ENCODE measurements at regions not wholly inside any gene's neighbourhood (a gene's known extent, or its start where the extent isn't known, plus 50 kb on each side); places are given as distances from the start of the nearest gene placed in this dataset.
"Not testable (repeated sequence)": the region's sequence is repeated elsewhere in the genome, so short reads cannot be mapped to it uniquely, and the experiment has no call there.

DNA sequence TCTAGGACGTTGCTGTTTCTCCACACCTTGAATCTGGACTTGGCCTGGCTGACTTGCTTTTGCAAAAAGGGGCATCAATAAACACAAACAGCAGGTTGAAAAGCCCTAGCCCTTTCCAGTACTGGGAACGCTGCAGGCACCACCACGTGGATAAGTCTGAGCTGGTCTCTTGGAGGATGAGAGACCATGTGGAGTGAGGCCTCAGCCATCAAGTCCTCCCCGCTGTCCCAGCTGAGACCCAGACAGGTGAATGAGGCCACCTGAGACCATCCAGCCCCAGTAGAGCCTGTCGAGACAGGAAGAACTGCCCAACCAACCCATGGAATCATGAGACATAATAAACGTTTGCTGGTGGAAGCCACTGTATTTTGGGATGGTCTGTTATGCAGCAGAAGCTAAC, 688.7 kb downstream of the PTPRU start:
- Histone ChIP-seq H3K9me3 (ENCODE audit: control insufficient read depth, low read length) (no peaks in the 10 kb centered on the region), H3K27ac (ENCODE audit: low read depth, low read length, severe bottlenecking) (no peak overlapping the region)
- WGBS, 2 experiments (ENCODE audit: insufficient coverage in 2 of 2): 88 to 94% methylated on average over 4 to 6 of the region's 6 CpGs

DNA sequence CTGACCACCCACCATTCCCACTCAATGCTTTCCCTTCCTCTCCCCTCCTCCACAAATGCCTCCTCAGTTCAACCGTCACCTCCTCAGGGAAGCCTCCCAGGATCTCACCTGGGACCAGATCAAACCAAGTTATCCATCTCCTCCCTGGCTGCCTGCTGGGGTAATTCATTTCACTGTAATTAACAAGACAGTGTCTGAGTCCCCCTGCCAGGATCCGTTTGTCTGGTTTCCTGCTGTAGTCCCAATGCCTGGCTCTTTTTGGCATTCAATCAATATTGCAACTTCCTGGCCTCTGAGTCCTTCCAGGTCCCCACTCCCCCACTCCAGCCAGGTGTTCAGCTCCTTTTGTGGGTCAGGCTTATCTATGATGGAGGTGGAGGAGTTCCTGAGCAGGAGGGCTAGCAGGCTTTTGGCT, 687.7 kb downstream of the PTPRU start:
- H3K4me1 ChIP-seq (ENCODE audit: control insufficient read depth, insufficient read depth, low read length, poor library complexity, severe bottlenecking): no peaks in the 10 kb centered on the region
- no peaks in the 10 kb centered on the region for H3K36me3 ChIP-seq (ENCODE audit: control insufficient read depth, insufficient read depth, low read length)
- no peaks in the 10 kb centered on the region for H3K9me3 ChIP-seq (ENCODE audit: control insufficient read depth, low read length)
- 7 to 17% methylated on average over 2 of the region's 2 CpGs for WGBS, 2 experiments (ENCODE audit: insufficient coverage in 2 of 2)
- no peak overlapping the region for H3K4me3 ChIP-seq (ENCODE audit: extremely low read depth, insufficient read depth, low read length, poor library complexity, severe bottlenecking)
- H3K27ac ChIP-seq (ENCODE audit: low read depth, low read length, severe bottlenecking): no peak overlapping the region

More for the DNA sequence above, 688.7 kb downstream of the PTPRU start:
- Histone ChIP-seq H3K36me3 (ENCODE audit: control insufficient read depth, insufficient read depth, low read length) (no peaks in the 10 kb centered on the region), H3K4me1 (ENCODE audit: control insufficient read depth, insufficient read depth, low read length, poor library complexity, severe bottlenecking) (no peaks in the 10 kb centered on the region), H3K4me3 (ENCODE audit: extremely low read depth, insufficient read depth, low read length, poor library complexity, severe bottlenecking) (no peak overlapping the region)

DNA sequence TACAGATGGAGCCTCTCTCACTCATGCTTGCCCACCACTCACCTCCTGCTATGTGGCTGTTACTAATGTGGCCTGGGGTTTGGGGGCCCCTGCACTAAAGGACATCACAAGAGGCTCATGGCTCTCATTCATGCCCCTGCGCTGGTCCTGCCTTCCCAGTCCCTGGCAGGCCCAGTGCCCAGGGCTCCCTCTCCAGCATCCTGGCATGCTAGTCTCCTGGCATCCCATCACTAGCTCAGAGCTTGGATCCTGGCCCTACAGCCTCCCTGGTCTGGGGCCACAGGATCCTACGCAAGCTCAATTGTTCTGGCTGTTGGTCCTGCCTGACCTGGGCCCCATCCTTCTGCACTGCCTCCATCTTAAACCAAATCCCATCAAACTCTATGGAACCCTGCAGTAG, 685.4 kb downstream of the PTPRU start:
- Histone ChIP-seq H3K4me1 (ENCODE audit: control insufficient read depth, insufficient read depth, low read length, poor library complexity, severe bottlenecking) (no peaks in the 10 kb centered on the region), H3K4me3 (ENCODE audit: extremely low read depth, insufficient read depth, low read length, poor library complexity, severe bottlenecking) (no peak overlapping the region), H3K9me3 (ENCODE audit: control insufficient read depth, low read length) (no peaks in the 10 kb centered on the region), H3K27ac (ENCODE audit: low read depth, low read length, severe bottlenecking) (no peak overlapping the region), H3K36me3 (ENCODE audit: control insufficient read depth, insufficient read depth, low read length) (no peaks in the 10 kb centered on the region)
- 85 to 100% methylated on average over 2 of the region's 2 CpGs for WGBS, 2 experiments (ENCODE audit: insufficient coverage in 2 of 2)

DNA sequence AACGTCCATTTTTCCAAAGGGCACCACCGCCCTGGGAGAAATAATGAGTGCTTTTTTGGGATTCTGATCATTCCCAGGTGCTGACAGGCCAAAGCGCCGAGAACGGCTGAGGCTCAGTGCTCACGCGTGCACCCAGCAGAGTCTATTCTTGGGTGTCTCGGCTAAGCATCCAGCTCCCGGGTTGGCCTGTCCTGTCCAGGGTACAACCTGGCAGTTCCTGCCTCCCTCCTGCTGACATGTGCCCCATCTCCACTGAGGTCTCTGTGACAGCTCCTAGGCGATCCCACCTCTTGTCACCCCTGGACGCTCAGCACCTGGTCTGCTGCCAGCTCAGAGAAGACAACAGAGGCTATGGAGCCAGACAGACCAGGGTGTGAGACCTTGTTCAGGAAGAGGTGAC, 684.5 kb downstream of the PTPRU start:
- H3K4me1 ChIP-seq (ENCODE audit: control insufficient read depth, insufficient read depth, low read length, poor library complexity, severe bottlenecking): no peaks in the 10 kb centered on the region
- H3K9me3 ChIP-seq (ENCODE audit: control insufficient read depth, low read length): no peaks in the 10 kb centered on the region
- no peak overlapping the region for H3K27ac ChIP-seq (ENCODE audit: low read depth, low read length, severe bottlenecking)
- no peak overlapping the region for H3K4me3 ChIP-seq (ENCODE audit: extremely low read depth, insufficient read depth, low read length, poor library complexity, severe bottlenecking)
- WGBS, 2 experiments (ENCODE audit: insufficient coverage in 2 of 2): 75 to 81% methylated on average over 11 of the region's 11 CpGs
- no peaks in the 10 kb centered on the region for H3K36me3 ChIP-seq (ENCODE audit: control insufficient read depth, insufficient read depth, low read length)

DNA sequence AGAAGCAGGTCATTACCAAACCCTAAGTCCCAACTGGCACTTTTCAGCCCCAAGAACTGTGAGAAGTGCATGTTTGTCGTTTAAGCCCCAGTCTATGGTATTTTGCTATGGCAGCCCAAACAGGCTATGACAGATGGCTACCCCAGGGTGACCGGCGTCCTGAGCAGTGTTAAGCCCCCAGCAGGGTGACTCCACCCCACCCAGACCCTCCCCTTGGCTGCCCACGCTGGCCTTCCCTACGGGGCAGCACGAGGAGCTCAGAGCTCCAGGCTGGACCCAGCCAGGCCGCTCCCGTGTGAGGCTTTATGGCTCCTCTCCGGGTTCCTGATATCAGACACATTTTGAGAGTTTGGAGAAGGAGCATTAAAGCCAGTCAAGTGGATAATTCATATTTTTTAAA, 684.0 kb downstream of the PTPRU start:
- 84 to 94% methylated on average over 2 to 6 of the region's 9 CpGs for WGBS, 2 experiments (ENCODE audit: insufficient coverage in 2 of 2)
- H3K36me3 ChIP-seq (ENCODE audit: control insufficient read depth, insufficient read depth, low read length): no peaks in the 10 kb centered on the region
- H3K4me1 ChIP-seq (ENCODE audit: control insufficient read depth, insufficient read depth, low read length, poor library complexity, severe bottlenecking): no peaks in the 10 kb centered on the region

DNA sequence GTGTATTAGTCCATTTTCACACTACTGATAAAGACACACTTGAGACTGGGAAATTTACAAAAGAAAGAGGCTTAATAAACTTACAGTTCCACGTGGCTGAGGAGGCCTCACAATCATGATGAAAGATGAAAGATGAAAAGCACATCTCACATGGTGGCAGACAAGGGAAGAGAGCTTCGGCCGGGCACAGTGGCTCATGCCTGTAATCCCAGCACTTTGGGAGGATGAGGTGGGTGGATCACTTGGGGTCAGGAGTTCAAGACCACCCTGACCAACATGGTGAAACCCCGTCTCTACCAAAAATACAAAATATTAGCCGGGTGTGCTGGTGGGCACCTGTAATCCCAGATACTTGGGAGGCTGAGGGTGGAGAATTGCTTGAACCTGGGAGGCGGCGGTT, 682.7 kb downstream of the PTPRU start:
- H3K27ac ChIP-seq (ENCODE audit: low read depth, low read length, severe bottlenecking); H3K4me3 ChIP-seq (ENCODE audit: extremely low read depth, insufficient read depth, low read length, poor library complexity, severe bottlenecking); H3K4me1 ChIP-seq (ENCODE audit: control insufficient read depth, insufficient read depth, low read length, poor library complexity, severe bottlenecking); H3K9me3 ChIP-seq (ENCODE audit: control insufficient read depth, low read length); H3K36me3 ChIP-seq (ENCODE audit: control insufficient read depth, insufficient read depth, low read length): not testable (repeated sequence)
- 87 to 91% methylated on average over 3 to 5 of the region's 7 CpGs for WGBS, 2 experiments (ENCODE audit: insufficient coverage in 2 of 2)

More for the DNA sequence above, 684.0 kb downstream of the PTPRU start:
- H3K4me3 ChIP-seq (ENCODE audit: extremely low read depth, insufficient read depth, low read length, poor library complexity, severe bottlenecking): no peak overlapping the region
- H3K27ac ChIP-seq (ENCODE audit: low read depth, low read length, severe bottlenecking): no peak overlapping the region
- H3K9me3 ChIP-seq (ENCODE audit: control insufficient read depth, low read length): no peaks in the 10 kb centered on the region

DNA sequence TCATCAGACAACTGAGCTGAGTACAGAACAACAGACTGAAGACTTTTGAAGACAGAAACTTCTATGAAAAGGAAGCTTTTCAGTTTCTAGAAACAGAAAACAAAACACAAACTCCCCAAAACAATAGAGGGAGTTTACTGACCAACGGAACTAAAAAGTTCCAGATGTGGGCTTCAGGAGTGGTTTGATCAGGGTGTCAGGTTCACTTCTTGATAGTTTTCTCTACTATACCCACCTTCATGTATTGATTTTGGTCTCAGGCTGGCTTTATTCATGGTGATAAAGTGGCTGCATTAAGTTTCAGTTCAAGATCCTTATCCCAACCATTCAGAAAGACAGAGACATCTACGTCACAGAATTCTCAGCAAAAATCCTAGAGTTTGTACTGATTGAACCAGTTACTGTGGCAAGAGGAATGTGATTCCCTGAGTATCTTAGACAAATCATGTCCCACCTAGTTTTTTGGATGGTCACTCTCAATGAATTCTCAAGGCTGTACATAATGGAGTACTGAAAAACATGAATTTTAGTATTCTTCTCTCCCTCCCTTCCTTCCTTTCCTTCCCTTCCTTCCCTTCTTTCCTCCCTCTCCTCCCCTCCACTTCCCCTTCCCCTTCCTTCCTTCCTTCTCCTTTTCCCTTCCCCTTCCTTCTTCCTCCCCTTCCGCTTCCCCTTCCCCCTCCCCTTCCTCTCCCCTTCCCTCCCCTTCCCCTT, 680.5 kb downstream of the PTPRU start:
- 88 to 100% methylated on average over 1 of the region's 3 CpGs for WGBS, 2 experiments (ENCODE audit: insufficient coverage in 2 of 2)
- H3K36me3 ChIP-seq (ENCODE audit: control insufficient read depth, insufficient read depth, low read length): no peaks in the 10 kb centered on the region
- H3K27ac ChIP-seq (ENCODE audit: low read depth, low read length, severe bottlenecking): no peak overlapping the region
- H3K4me1 ChIP-seq (ENCODE audit: control insufficient read depth, insufficient read depth, low read length, poor library complexity, severe bottlenecking): no peaks in the 10 kb centered on the region
- no peaks in the 10 kb centered on the region for H3K9me3 ChIP-seq (ENCODE audit: control insufficient read depth, low read length)
- no peak overlapping the region for H3K4me3 ChIP-seq (ENCODE audit: extremely low read depth, insufficient read depth, low read length, poor library complexity, severe bottlenecking)

DNA sequence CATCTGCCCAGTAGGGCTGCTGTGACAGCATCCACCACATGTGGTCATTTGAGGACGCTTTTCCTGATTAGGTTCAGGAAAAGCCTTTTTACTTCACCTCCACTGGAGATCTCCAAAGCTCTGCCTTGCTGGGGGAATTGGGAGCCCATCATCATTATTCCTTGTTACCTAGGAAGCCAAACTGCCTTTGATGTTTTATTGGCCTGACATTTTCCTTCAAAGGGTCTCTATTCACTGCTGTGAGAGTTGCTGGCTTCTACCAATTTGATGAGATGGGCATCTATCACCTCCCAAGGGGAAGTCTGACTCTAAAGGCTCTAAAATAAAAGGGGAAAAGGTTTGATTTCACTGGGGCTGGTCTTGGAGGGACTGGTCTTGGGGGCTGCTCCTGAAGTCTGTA, 678.6 kb downstream of the PTPRU start:
- Histone ChIP-seq H3K27ac (ENCODE audit: low read depth, low read length, severe bottlenecking) (no peak overlapping the region), H3K9me3 (ENCODE audit: control insufficient read depth, low read length) (no peaks in the 10 kb centered on the region), H3K36me3 (ENCODE audit: control insufficient read depth, insufficient read depth, low read length) (no peaks in the 10 kb centered on the region), H3K4me3 (ENCODE audit: extremely low read depth, insufficient read depth, low read length, poor library complexity, severe bottlenecking) (no peak overlapping the region), H3K4me1 (ENCODE audit: control insufficient read depth, insufficient read depth, low read length, poor library complexity, severe bottlenecking) (no peaks in the 10 kb centered on the region)
- WGBS, 2 experiments (ENCODE audit: insufficient coverage in 2 of 2): 0% methylated on average over 1 of the region's 1 CpG; no CpG with 5 or more reads in 1 of the 2 experiments

DNA sequence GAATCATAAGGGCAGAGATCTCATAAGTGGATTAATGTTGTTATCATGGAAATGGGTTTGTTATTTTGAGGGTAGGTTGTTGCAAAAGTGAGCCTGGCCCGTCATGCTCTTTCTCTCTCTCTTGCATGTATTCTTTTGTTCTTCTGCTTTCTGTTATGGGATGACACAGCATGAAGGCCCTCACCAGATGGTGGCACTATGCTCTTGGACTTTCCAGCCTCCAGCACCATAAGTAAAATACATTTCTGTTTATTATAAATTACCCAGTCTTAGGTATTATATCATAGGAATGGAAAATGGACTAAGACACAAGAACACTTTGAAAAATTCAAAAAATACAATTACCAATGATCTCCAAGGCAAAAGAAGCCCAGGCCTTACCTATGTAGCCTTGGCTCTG, 676.1 kb downstream of the PTPRU start:
- Histone ChIP-seq H3K27ac (ENCODE audit: low read depth, low read length, severe bottlenecking) (no peak overlapping the region), H3K9me3 (ENCODE audit: control insufficient read depth, low read length) (no peaks in the 10 kb centered on the region), H3K4me3 (ENCODE audit: extremely low read depth, insufficient read depth, low read length, poor library complexity, severe bottlenecking) (no peak overlapping the region), H3K36me3 (ENCODE audit: control insufficient read depth, insufficient read depth, low read length) (no peaks in the 10 kb centered on the region), H3K4me1 (ENCODE audit: control insufficient read depth, insufficient read depth, low read length, poor library complexity, severe bottlenecking) (no peaks in the 10 kb centered on the region)
- WGBS, 2 experiments (ENCODE audit: insufficient coverage in 2 of 2): no CpG with 5 or more reads among the region's 1 CpG

DNA sequence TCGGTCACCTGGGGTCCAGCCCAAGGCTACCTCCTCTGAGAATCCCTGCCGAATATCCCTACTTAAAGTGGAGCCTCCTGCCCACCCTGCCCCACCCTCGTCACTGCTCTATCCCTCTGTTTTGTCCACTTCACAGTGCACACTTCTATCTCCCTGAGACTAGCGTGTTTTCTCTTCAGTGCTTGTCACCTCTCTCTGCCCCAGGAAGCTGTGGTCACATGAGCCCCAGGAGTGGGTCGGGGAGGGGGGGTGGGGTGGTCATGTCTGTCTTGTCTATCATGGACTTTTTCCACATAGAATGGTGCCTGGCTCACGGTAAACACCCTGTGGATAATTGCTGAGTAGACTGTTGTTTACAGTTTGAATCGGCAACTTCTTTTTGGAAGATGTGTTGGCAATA, 673.6 kb downstream of the PTPRU start:
- 77 to 80% methylated on average over 1 to 6 of the region's 7 CpGs for WGBS, 2 experiments (ENCODE audit: insufficient coverage in 2 of 2)
- no peaks in the 10 kb centered on the region for H3K9me3 ChIP-seq (ENCODE audit: control insufficient read depth, low read length)
- H3K4me3 ChIP-seq (ENCODE audit: extremely low read depth, insufficient read depth, low read length, poor library complexity, severe bottlenecking): no peak overlapping the region
- H3K4me1 ChIP-seq (ENCODE audit: control insufficient read depth, insufficient read depth, low read length, poor library complexity, severe bottlenecking): no peaks in the 10 kb centered on the region
- no peak overlapping the region for H3K27ac ChIP-seq (ENCODE audit: low read depth, low read length, severe bottlenecking)
- H3K36me3 ChIP-seq (ENCODE audit: control insufficient read depth, insufficient read depth, low read length): no peaks in the 10 kb centered on the region

DNA sequence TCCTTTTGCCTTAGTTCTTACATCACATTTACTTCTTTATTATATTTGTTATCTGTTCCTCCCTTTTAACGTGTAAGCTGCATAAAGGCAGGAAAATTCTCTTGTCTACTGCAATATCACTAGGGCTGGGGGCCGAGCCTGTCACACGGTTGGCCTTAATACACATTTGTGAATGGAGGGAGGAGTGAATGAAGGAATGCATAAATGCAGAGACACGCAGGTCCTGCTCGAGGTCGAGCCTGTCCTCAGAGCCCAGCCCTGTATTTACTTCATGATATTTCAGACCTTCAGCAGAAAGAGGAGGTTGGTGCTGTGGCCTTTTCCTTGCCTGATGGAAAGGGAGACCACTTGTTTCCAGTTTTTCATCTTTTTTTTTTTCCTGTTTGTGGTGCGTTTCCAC, 671.3 kb downstream of the PTPRU start:
- no peak overlapping the region for H3K27ac ChIP-seq (ENCODE audit: low read depth, low read length, severe bottlenecking)
- no peaks in the 10 kb centered on the region for H3K4me1 ChIP-seq (ENCODE audit: control insufficient read depth, insufficient read depth, low read length, poor library complexity, severe bottlenecking)
- H3K4me3 ChIP-seq (ENCODE audit: extremely low read depth, insufficient read depth, low read length, poor library complexity, severe bottlenecking): no peak overlapping the region
- whole genome bisulfite sequencing, 2 experiments (ENCODE audit: insufficient coverage in 2 of 2): 66 to 85% methylated on average over 4 of the region's 7 CpGs
- H3K9me3 ChIP-seq (ENCODE audit: control insufficient read depth, low read length): no peaks in the 10 kb centered on the region
- H3K36me3 ChIP-seq (ENCODE audit: control insufficient read depth, insufficient read depth, low read length): no peaks in the 10 kb centered on the region

All from mesodermal cell (in vitro differentiated cells).